ENCODE measurements at regions not wholly inside any gene's neighbourhood (a gene's known extent, or its start where the extent isn't known, plus 50 kb on each side); places are given as distances from the start of the nearest gene placed in this dataset.

- TF ChIP-seq CTCF (IDR thresholded peaks at IDR 0.05; ENCODE audit: low read depth, low read length) (no peak), EZH2phosphoT487 (IDR thresholded peaks at IDR 0.05; ENCODE audit: low read depth) (no peak)
Observed at GRCh38 chr2:13255485-13255884, 538.7 kb downstream of the TRIB2 start.

Measured in OCI-LY3 (cell line).